Ovary (tissue), 7 donors: ENCODE measurements at regions not wholly inside any gene's neighbourhood (a gene's known extent, or its start where the extent isn't known, plus 50 kb on each side); places are given as distances from the start of the nearest gene placed in this dataset.

Experiments used
- DNase-seq, 5 donors: peaks; one replicate each; pipeline ENCODE4 v3.0.0-alpha.2; 2019 to 2020
- H3K27ac ChIP-seq, 2 donors: fragments of 200-600 bp; one replicate each; pipeline versions ENCODE4 v1.5.1 to v1.8.0; 2019 to 2022
- H3K27me3 ChIP-seq: fragments of 200-600 bp; one replicate; pipeline ENCODE4 v1.8.0; 2022
- H3K36me3 ChIP-seq: fragments of 200-600 bp; sonication (generic); one replicate; pipeline ENCODE4 v1.5.1; 2019
- H3K4me1 ChIP-seq: one replicate; pipeline ENCODE4 v1.8.1; 2013; ENCODE audit warnings: mild to moderate bottlenecking, moderate library complexity; ENCODE audit not compliant: insufficient read depth
- H3K4me3 ChIP-seq: fragments of 200-600 bp; sonication (generic); one replicate; pipeline ENCODE4 v1.5.1; 2017
- H3K9me3 ChIP-seq, 2 donors: fragments of 200-600 bp in 1 of 2; sonication (generic) in 1 of 2; one replicate each; pipeline versions ENCODE4 v1.5.1 to v1.8.1; 2013 to 2019; ENCODE audit warnings: mild to moderate bottlenecking in 1 of 2, moderate library complexity in 1 of 2
- EP300 ChIP-seq: sonication (generic); formaldehyde crosslinking; IDR thresholded peaks from one replicate; pipeline ENCODE4 v1.6.1; 2017; ENCODE audit warnings: antibody characterized with exemption
- POLR2A ChIP-seq: fragments of 450-650 bp; IDR thresholded peaks from one replicate; pipeline ENCODE4 v1.6.1; 2017; ENCODE audit warnings: antibody characterized with exemption, mild to moderate bottlenecking, moderate library complexity
- WGBS, 3 donors: extraction: QIAGEN DNeasy Blood & Tissue Kit in 1 of 3; methylation state at CpG; one replicate each; pipeline versions ENCODE4 v1.1.5 to v1.1.7; 2013 to 2017; 5-methylcytosine and 5-hydroxymethylcytosine counted together
- intact Hi-C, 4 donors: fragments of 100-400 bp; cut with DNase I; formaldehyde crosslinking; loops; one replicate each; pipeline versions ENCODE4 v1.11.0 to v1.15.1; 2022 to 2023
- TF ChIP-seq, protein P1 (sequence below), 3 donors: fragments of 450-650 bp in 2 of 3; fragments of 200-600 bp in 1 of 3; IDR thresholded peaks; one replicate each; pipeline versions ENCODE4 v1.5.1 to v1.8.0; 2016 to 2022; ENCODE audit warnings: antibody characterized with exemption in 3 of 3, mild to moderate bottlenecking in 1 of 3
- donor health status: DM: no; HTN: no; CAD: no; lungs with moderate emphysema.
- donor health status: DM: no; HTN: no; CAD: no.
- donor health status: Bipolar disorder and iron deficiency.
- donor health status: DM: no; HTN: no; CAD: no.
- donor health status: DM: yes; HTN: yes; CAD: no.

DNA sequence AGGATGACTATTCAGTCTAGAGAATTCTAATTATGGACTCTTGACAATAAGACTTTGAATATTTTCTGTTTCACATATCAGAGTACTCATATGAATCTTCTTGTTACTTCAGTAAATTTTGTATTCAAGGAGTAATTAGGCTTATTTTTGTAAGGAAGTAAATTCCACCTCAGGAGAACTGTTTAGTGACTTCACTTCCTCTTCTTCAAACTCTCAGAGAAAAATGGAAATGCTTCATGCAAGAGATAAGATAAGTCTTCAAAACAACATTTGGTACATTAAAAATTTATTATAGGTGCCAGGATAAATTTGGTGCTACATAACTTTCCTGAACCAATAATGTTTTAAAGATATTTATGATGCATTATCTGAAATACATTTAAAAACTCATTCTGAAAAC lies 1421.9 kb downstream of the PCDH7 start:
- Histone ChIP-seq H3K4me3 (no peak overlapping the region), H3K4me1 (no peaks in the 10 kb centered on the region), H3K27me3 (no peaks in the 10 kb centered on the region), H3K36me3 (no peaks in the 10 kb centered on the region), H3K27ac (no peak overlapping the region), H3K9me3 (no peaks in the 10 kb centered on the region)
- no peak for DNase-seq
- intact Hi-C loops, result no loop called here
- TF ChIP-seq, protein P1, sequence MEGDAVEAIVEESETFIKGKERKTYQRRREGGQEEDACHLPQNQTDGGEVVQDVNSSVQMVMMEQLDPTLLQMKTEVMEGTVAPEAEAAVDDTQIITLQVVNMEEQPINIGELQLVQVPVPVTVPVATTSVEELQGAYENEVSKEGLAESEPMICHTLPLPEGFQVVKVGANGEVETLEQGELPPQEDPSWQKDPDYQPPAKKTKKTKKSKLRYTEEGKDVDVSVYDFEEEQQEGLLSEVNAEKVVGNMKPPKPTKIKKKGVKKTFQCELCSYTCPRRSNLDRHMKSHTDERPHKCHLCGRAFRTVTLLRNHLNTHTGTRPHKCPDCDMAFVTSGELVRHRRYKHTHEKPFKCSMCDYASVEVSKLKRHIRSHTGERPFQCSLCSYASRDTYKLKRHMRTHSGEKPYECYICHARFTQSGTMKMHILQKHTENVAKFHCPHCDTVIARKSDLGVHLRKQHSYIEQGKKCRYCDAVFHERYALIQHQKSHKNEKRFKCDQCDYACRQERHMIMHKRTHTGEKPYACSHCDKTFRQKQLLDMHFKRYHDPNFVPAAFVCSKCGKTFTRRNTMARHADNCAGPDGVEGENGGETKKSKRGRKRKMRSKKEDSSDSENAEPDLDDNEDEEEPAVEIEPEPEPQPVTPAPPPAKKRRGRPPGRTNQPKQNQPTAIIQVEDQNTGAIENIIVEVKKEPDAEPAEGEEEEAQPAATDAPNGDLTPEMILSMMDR (IDR thresholded peaks at IDR 0.05), result no peak
- TF ChIP-seq EP300 (no peak), POLR2A (no peak)

DNA sequence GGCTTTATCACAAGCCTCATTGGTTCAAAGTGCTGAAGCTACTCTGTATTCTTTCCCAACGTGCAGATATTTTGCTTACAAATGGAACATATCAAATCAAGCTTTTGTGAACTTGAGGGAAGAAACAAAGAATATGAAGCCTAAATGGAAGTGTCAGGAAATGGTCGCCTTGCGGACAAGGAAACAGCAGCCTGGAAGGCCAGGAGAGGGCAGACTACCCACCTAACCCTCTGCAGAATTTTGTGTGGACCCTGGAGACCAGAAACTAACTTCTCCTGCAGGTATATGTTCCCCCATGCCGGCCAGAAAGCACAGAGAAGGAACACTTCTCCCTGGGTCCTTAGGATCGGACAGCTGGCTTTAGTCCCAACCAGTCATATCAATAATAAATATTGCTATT lies 1425.8 kb downstream of the PCDH7 start:
- no peaks in the 10 kb centered on the region for H3K27me3 ChIP-seq
- H3K36me3 ChIP-seq, result no peaks in the 10 kb centered on the region
- no peak overlapping the region for H3K4me3 ChIP-seq
- DNase-seq, result no peak
- intact Hi-C loops, result no loop called here
- H3K27ac ChIP-seq, result no peak overlapping the region
- WGBS, 3 donors, result 69 to 80% (median 72%) methylated on average over 5 of the region's 5 CpGs
- no peaks in the 10 kb centered on the region for H3K4me1 ChIP-seq
- TF ChIP-seq, protein P1 (IDR thresholded peaks at IDR 0.05), result no peak
- TF ChIP-seq POLR2A (no peak), EP300 (no peak)
- no peaks in the 10 kb centered on the region for H3K9me3 ChIP-seq

DNA sequence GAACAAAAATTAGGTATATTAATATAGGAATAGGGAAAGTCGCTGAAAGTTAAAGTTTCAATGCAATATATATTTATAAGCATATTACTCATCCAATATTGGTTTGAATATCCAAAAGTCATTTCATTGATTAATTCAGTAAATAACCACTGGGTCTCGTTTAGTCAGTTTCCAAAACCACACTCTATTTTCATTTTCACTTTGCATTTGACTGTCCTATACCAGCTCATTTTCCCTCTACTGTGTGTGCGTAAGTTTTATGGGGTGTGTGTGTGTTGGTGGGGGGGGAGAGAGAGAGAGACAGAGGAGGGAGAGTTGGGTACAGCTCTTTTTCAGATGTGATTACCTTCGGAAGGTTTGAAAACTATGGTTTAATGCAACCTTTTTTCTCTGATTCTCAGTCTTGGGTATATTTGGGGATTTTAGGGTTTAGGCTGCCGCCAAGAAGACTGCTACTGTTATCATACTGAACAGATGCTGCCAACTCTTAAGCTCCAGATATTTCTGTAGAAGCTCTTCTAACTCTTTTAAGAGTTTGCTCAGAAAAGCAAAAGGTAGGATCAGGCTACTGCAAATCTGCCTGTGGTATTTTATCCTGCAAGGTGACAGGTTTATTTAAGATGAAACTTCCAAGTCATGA lies 1427.4 kb downstream of the PCDH7 start:
- H3K9me3 ChIP-seq, result no peaks in the 10 kb centered on the region
- intact Hi-C loops, result no loop called here
- no peak for TF ChIP-seq POLR2A
- TF ChIP-seq, protein P1 (IDR thresholded peaks at IDR 0.05), result no peak
- TF ChIP-seq EP300, result no peak

DNA sequence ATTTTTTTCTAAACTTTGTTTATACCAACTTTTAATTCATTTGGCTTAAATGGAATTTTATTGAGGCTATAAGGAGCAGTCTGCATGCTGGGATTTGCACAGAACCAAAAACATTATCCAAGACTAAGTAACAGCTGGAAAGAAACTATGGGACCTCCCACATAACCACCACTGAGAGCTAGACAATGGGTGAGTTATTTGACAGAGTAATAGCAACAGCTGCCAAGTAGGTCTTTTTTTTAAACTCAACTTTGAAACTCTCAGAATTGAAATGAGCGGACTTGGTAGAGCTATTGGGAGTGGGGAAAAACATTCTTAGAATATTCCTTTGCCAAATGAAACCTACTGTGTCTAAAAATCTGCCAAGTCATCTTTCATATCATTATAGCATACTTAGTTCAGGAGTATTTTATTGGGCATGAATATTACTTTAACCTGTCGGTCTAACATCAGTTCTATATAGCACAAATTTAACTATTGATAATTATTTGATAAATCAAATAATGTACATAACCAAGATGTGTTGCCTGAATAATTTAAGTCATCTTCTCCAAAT lies 1428.0 kb downstream of the PCDH7 start:
- H3K27ac ChIP-seq, result no peak overlapping the region
- no peaks in the 10 kb centered on the region for H3K4me1 ChIP-seq
- no peak for DNase-seq
- no peak for TF ChIP-seq POLR2A
- TF ChIP-seq, protein P1 (IDR thresholded peaks at IDR 0.05), result no peak
- TF ChIP-seq EP300, result no peak
- H3K36me3 ChIP-seq, result no peaks in the 10 kb centered on the region
- no peaks in the 10 kb centered on the region for H3K9me3 ChIP-seq
- intact Hi-C loops, result no loop called here
- H3K4me3 ChIP-seq, result no peak overlapping the region
- WGBS, 3 donors, result 21 to 26% (median 21%) methylated on average over 2 of the region's 2 CpGs
- H3K27me3 ChIP-seq, result no peaks in the 10 kb centered on the region

More for the DNA sequence above, 1427.4 kb downstream of the PCDH7 start:
- Histone ChIP-seq H3K36me3 (no peaks in the 10 kb centered on the region), H3K27me3 (no peaks in the 10 kb centered on the region), H3K4me1 (no peaks in the 10 kb centered on the region), H3K4me3 (no peak overlapping the region), H3K27ac (no peak overlapping the region)
- 28 to 39% (median 32%) methylated on average over 5 of the region's 5 CpGs for WGBS, 3 donors
- no peak for DNase-seq
